GM12872 (cell line): ENCODE measurements at regions not wholly inside any gene's neighbourhood (a gene's known extent, or its start where the extent isn't known, plus 50 kb on each side); places are given as distances from the start of the nearest gene placed in this dataset.

Source experiments
- TF ChIP-seq, protein P1 (sequence below): IDR thresholded peaks from 3 replicates; pipeline ENCODE4 v1.5.1; 2011; ENCODE audit warnings: low read depth, mild to moderate bottlenecking, low read length, moderate library complexity; ENCODE audit not compliant: insufficient read depth

DNA sequence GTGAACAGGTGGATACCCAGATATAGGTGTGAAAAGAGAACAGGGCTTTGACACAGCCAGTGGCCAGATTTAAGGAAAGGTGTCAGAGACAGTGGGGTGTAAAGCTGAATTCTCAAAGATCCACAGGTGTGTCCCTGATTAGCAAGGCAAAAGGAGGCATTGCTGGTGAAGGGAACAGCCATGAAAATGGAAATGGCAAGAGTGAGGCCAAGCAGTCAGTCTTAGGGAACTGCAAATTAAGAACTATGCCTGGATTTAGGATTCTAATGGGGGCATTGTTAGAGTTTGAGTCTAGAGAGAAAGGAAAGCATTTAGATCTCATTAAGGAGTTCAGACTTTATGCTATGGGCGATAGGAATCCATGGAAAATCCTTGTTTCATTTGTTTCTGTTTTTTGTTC is 789.2 kb downstream of the MAFB start:
- TF ChIP-seq, protein P1, sequence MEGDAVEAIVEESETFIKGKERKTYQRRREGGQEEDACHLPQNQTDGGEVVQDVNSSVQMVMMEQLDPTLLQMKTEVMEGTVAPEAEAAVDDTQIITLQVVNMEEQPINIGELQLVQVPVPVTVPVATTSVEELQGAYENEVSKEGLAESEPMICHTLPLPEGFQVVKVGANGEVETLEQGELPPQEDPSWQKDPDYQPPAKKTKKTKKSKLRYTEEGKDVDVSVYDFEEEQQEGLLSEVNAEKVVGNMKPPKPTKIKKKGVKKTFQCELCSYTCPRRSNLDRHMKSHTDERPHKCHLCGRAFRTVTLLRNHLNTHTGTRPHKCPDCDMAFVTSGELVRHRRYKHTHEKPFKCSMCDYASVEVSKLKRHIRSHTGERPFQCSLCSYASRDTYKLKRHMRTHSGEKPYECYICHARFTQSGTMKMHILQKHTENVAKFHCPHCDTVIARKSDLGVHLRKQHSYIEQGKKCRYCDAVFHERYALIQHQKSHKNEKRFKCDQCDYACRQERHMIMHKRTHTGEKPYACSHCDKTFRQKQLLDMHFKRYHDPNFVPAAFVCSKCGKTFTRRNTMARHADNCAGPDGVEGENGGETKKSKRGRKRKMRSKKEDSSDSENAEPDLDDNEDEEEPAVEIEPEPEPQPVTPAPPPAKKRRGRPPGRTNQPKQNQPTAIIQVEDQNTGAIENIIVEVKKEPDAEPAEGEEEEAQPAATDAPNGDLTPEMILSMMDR, result no peak

DNA sequence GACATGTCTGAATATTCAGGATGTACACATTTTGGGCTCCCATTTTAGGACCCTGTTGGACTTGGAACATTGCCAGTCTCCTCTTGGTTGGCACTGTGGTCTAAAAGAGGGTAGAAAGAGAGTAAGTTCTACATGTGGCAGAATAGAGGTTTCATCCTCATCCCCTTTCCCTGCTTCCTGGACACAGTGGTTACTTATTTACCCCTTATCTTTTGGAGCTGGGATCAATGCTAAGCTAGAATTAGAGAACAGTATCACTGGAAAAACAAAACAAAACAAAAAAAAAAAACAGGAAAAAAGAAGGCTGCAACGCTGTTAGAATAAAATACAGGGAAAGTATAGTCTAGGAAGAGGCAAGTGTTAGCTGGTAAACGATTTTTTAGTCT is 790.6 kb downstream of the MAFB start:
- TF ChIP-seq, protein P1, result no peak

DNA sequence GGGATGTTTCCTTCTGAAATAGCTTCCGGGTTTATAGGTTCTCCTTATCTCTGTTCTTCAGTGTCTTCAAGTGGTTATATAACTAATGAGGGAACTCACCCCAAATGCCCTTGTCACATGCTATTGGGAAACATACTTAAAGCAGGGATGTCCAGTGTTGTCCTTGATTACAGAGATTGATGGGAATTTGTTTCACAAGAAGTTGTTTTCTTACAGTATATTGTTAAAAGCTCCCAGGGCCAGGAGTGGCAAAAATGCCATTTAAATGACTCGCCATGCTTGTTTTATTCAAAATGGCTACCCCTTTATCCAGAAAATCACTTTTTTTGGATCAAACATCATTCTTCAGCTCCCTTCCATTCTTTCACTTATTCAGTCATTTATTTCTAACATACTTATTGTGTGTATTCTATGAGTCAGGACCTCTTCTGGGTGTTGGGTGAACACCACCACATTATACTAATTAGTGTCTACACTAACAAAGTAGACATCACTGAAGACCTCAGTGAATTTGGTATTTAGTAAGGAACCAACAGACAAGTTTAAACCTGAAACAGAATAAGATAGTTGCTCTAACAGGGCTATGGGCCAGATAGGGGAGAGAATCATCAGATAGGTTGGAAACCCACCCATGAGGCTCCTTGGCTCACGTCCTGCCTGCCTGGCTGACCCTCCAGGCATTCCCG is 791.1 kb downstream of the MAFB start:
- TF ChIP-seq, protein P1, result no peak

DNA sequence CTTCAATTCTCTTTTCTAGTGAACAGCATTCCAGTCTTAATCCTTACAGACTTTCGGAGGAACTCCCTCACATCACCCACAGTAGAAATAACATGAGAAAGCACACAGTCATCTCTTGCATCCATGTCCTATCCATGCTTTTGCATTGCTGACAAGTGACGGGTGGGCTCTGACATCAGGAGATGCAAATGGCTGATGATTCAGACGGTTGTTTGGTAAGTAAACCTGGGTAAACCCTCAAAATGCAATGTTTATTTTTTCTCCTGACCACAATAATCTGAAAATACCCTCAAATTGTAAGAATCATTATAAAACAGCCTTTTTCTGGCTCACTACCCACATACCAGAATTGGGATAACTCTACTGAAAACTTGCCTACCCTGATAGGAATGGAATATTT is 792.0 kb downstream of the MAFB start:
- TF ChIP-seq, protein P1, result no peak

DNA sequence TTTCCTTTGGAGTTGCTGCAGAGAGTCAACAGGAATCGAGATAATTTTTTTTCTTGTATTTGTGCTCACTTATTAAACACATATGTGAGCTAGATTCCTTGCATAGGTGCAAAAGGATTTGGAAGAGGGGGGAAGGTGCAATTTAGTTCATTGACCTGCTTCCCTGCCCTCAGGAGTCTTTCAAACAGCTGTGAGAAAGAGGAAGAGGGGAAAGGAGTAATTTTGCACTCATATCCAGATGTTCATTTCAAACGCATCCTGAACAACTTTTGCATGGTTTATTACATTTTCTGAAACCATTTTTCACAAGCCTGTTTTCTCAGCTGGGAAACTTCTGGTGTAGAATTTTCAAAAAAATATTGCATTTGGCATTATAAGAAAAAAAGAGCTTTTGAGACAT is 795.0 kb downstream of the MAFB start:
- TF ChIP-seq, protein P1, result no peak

DNA sequence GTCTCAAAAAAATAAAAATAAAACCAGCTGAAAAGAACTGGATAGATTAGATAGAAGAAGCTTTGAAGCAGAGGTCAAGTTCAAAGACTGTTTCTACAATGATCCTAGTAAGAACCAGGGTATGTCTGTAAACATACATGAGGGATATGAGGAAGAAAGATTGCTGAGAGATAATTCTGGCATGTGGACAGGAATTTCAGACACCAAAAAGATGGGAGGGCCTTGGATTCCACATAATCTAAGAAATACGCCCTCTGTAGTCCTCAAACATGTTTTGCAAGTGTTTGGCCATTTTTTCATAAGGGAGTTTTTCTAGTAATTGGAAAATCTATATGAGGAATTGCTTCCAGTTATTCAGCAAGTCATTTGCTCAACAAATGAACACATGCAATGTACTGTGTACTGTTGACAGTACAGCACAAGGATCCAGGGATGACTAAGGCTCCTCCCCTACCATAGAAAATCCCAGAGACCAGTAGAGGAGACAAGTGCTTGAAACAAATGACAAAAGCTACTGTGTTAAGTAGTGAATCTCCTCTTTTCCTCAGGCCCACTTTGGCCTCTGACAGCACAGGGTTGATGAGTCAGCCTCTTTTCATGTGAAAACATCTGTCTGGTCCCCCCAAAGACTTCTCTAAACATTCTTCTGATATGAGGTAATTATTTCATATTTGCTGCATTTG is 795.9 kb downstream of the MAFB start:
- TF ChIP-seq, protein P1, result no peak

DNA sequence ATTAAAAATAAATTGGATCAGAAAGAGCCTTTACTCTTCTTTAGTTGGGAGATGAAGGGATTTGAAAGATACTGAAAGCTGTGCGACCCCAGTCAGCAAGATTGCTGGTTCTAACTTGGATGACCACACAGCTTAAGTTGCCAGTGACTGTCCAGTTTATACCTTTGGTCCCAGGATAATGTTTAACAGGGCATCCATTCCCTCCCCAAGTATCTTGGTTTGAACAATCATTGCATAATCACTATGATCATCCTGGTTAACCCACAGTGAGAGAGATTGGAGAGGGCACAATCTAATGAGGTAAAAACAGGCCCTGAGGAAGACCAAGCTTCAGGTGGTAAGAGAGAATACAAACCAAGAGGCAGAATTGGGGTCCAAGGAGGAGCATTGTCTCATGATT is 798.3 kb downstream of the MAFB start:
- TF ChIP-seq, protein P1, result no peak
